ENCODE measurements at regions not wholly inside any gene's neighbourhood (a gene's known extent, or its start where the extent isn't known, plus 50 kb on each side); places are given as distances from the start of the nearest gene placed in this dataset.

- H3K4me3 ChIP-seq = no peak overlapping the region
- H3K27me3 ChIP-seq = no peaks in the 10 kb centered on the region
- no peaks in the 10 kb centered on the region for H3K36me3 ChIP-seq
- intact Hi-C loops (cut with DNase I; ENCODE audit: low total_unique reads) = no loop called here
- H3K4me1 ChIP-seq = no peaks in the 10 kb centered on the region
- H3K9me3 ChIP-seq = no peaks in the 10 kb centered on the region
- no peak overlapping the region for H3K27ac ChIP-seq
- TF ChIP-seq, protein P1, sequence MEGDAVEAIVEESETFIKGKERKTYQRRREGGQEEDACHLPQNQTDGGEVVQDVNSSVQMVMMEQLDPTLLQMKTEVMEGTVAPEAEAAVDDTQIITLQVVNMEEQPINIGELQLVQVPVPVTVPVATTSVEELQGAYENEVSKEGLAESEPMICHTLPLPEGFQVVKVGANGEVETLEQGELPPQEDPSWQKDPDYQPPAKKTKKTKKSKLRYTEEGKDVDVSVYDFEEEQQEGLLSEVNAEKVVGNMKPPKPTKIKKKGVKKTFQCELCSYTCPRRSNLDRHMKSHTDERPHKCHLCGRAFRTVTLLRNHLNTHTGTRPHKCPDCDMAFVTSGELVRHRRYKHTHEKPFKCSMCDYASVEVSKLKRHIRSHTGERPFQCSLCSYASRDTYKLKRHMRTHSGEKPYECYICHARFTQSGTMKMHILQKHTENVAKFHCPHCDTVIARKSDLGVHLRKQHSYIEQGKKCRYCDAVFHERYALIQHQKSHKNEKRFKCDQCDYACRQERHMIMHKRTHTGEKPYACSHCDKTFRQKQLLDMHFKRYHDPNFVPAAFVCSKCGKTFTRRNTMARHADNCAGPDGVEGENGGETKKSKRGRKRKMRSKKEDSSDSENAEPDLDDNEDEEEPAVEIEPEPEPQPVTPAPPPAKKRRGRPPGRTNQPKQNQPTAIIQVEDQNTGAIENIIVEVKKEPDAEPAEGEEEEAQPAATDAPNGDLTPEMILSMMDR (IDR thresholded peaks at IDR 0.05) = no peak
- DNase-seq = no peak
These were observed 1138.6 kb upstream of the CDH8 start for GRCh38 chr16:63174801-63175200.

DNA sequence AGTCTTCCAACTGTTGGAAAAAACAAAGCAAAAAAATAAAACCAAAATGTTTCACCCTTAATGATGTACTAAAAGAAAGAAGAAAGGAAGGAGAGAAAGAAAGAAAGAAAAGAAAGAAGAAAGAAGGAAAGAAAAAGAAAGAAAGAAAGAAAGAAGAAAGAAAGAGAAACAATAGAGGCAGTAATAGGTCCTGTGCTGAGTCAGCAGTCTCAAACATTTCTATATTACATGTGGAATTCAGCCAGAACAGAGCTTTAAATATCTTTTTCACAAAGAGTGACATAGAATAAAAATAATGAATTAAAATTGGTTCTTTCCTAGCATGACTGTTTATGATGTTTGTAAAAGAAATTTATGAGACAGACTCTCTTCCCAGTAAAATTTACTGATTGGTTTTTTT lies 1135.3 kb upstream of the CDH8 start:
- Histone ChIP-seq H3K9me3 (no peaks in the 10 kb centered on the region), H3K27me3 (no peaks in the 10 kb centered on the region), H3K4me3 (no peak overlapping the region), H3K36me3 (no peaks in the 10 kb centered on the region), H3K27ac (no peak overlapping the region), H3K4me1 (no peaks in the 10 kb centered on the region)
- DNase-seq = no peak
- intact Hi-C loops (cut with DNase I; ENCODE audit: low total_unique reads) = no loop called here
- TF ChIP-seq, protein P1 (IDR thresholded peaks at IDR 0.05) = no peak

GRCh38 chr16:63169100-63169499 lies 1132.9 kb upstream of the CDH8 start:
- H3K4me1 ChIP-seq = no peaks in the 10 kb centered on the region
- TF ChIP-seq, protein P1 (IDR thresholded peaks at IDR 0.05) = no peak
- no peak overlapping the region for H3K27ac ChIP-seq
- H3K9me3 ChIP-seq = no peaks in the 10 kb centered on the region
- H3K36me3 ChIP-seq = no peaks in the 10 kb centered on the region
- intact Hi-C loops (cut with DNase I; ENCODE audit: low total_unique reads) = no loop called here
- DNase-seq = no peak
- H3K4me3 ChIP-seq = no peak overlapping the region
- H3K27me3 ChIP-seq = no peaks in the 10 kb centered on the region

- no peaks in the 10 kb centered on the region for H3K27me3 ChIP-seq
- H3K36me3 ChIP-seq = no peaks in the 10 kb centered on the region
- no peaks in the 10 kb centered on the region for H3K9me3 ChIP-seq
- H3K4me1 ChIP-seq = no peaks in the 10 kb centered on the region
- TF ChIP-seq, protein P1 (IDR thresholded peaks at IDR 0.05) = no peak
- no peak overlapping the region for H3K27ac ChIP-seq
- intact Hi-C loops (cut with DNase I; ENCODE audit: low total_unique reads) = no loop called here
- no peak overlapping the region for H3K4me3 ChIP-seq
- no peak for DNase-seq
These were observed 1121.6 kb upstream of the CDH8 start for GRCh38 chr16:63157818-63158217.

DNA sequence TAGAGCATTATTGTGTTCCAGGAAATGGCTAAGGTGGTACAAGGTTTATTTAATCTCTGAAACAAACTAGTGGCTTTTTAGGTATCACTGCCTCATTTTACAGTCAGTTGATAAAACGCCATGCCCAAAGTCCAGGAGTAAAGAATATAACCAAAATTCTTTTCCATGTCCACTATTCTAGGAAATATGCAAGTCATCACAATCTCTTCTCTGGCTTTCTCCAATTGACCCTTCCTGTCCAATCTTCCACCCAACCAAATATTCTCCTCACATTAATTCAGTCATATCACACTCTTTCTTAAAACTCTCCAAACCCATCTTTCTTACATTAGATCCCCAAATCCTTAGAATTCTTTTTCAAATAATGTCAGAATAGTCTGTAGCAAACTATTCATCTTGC lies 1110.0 kb upstream of the CDH8 start:
- H3K36me3 ChIP-seq = no peaks in the 10 kb centered on the region
- no peaks in the 10 kb centered on the region for H3K27me3 ChIP-seq
- H3K4me3 ChIP-seq = no peak overlapping the region
- TF ChIP-seq, protein P1 (IDR thresholded peaks at IDR 0.05) = no peak
- intact Hi-C loops (cut with DNase I; ENCODE audit: low total_unique reads) = no loop called here
- H3K27ac ChIP-seq = no peak overlapping the region
- no peaks in the 10 kb centered on the region for H3K4me1 ChIP-seq
- DNase-seq = no peak
- H3K9me3 ChIP-seq = no peaks in the 10 kb centered on the region

DNA sequence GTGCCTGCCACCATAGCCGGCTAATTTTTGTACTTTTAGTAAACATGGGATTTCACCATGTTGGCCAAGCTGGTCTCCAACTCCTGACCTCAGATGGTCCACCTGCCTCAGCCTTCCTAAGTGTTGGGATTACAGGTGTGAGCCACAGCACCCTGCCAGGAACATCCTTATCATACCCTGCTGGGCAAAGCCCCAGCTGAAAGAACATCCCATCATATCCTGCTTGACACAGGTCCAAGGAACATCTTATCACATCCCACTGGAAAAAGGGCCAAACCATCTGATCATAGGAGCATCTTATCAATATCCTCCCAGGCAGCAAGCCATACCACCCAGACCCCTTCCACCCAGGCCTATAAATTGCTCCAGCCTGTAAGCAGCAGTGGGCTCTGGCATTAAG lies 1109.2 kb upstream of the CDH8 start:
- H3K4me3 ChIP-seq = no peak overlapping the region
- no peak overlapping the region for H3K27ac ChIP-seq
- H3K27me3 ChIP-seq = no peaks in the 10 kb centered on the region
- H3K9me3 ChIP-seq = no peaks in the 10 kb centered on the region
- H3K4me1 ChIP-seq = no peaks in the 10 kb centered on the region
- no peaks in the 10 kb centered on the region for H3K36me3 ChIP-seq
- TF ChIP-seq, protein P1 (IDR thresholded peaks at IDR 0.05) = no peak
- no peak for DNase-seq
- intact Hi-C loops (cut with DNase I; ENCODE audit: low total_unique reads) = no loop called here

Measured in tibial artery (tissue), 4 donors.